NCI-H82 (cell line): ENCODE measurements at regions not wholly inside any gene's neighbourhood (a gene's known extent, or its start where the extent isn't known, plus 50 kb on each side); places are given as distances from the start of the nearest gene placed in this dataset.

Experiments
- DNase-seq: peaks from one replicate; lab custom pipeline; 2025; lab: John Stamatoyannopoulos, UW

GRCh38 chr14:98369344-98369743, 902.7 kb downstream of the BCL11B start:
- DNase-seq: no peak

GRCh38 chr14:98370352-98370751, 901.6 kb downstream of the BCL11B start:
- peak; percentile 40 for DNase-seq

- no peak for DNase-seq
Observed at GRCh38 chr14:98371141-98371540, 900.9 kb downstream of the BCL11B start.

DNA sequence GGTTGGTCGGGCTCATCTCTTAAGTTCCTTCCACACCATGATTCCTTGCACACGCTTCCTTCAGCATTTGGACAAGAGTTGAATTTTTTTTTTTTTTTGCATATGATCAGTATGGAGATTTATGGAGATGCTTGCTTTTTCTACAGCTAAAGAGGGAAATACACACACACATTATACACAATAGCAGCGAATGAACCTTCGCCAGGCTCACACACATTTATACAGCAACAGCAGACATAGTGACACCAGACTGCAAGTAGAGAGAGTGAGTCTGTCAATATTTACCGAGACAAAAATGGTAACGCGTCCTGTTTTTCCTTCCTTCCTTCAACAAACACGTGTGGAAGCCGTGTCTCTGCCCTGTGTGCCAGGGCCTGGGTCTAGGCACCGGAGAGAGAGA, 897.9 kb downstream of the BCL11B start:
- DNase-seq: no peak

GRCh38 chr14:98375566-98375965, 896.4 kb downstream of the BCL11B start:
- DNase-seq: no peak

DNA sequence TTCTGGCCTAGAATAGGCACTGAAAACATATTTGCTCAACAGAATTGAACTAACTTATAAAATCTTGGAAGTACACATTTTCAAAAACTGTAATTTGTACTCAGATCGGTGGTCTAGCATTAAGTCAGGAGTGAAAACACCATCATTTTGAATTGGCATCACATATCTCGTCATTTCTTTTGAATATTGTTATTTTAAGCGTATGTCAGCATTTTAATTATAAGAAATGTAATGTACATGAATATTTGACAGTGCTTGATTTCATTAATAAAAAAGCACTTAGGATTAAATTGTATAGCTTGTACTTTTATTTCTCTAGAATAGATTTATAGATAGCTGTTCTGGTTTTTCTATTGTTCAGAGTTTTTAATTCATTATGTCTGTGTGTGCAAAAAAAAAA, 892.2 kb downstream of the BCL11B start:
- DNase-seq: no peak

GRCh38 chr14:98382662-98383061, 889.3 kb downstream of the BCL11B start:
- DNase-seq: no peak

DNA sequence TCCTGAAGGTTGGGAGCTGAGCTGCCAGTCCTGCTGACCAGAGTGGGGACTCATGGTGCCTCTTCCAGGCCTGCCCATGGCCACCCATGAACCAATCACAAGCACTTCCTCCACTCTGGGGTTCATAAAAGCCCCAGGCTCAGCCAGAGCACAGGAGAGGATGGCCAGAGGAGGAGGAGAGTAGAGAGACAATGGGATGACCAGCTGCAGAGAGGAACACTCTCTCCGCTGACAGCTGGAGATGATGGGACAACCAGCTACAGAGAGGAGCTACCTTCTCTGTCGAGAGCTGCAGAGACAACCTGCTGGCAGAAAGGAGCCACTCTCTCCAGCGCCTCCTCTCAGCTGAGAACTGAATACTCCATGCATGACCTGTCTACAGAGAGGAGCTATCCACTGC, 886.1 kb downstream of the BCL11B start:
- no peak for DNase-seq

DNA sequence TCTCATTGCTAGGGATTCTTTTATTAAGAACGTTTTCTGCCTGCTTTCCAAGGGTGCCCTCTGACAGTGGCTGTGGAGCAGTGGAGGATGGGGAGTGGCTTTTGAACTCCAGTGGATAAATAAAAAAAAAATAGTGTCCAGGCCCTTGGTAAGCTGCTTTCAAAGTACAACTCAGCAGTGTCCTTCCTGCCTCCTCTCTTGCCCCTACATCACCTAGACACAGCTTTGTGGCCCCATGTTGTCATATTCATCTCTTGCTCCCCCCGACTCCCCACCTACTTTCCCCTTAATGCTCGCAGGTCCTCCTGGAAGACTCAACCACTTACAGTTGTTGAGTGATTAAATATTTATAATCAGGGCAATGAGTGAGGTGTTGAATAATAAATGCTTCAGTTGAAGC, 880.9 kb downstream of the BCL11B start:
- no peak for DNase-seq

- no peak for DNase-seq
Observed at GRCh38 chr14:98393527-98393926, 878.5 kb downstream of the BCL11B start.

- DNase-seq: peak; percentile 97
Observed at GRCh38 chr14:98404811-98405210, 867.2 kb downstream of the BCL11B start.

DNA sequence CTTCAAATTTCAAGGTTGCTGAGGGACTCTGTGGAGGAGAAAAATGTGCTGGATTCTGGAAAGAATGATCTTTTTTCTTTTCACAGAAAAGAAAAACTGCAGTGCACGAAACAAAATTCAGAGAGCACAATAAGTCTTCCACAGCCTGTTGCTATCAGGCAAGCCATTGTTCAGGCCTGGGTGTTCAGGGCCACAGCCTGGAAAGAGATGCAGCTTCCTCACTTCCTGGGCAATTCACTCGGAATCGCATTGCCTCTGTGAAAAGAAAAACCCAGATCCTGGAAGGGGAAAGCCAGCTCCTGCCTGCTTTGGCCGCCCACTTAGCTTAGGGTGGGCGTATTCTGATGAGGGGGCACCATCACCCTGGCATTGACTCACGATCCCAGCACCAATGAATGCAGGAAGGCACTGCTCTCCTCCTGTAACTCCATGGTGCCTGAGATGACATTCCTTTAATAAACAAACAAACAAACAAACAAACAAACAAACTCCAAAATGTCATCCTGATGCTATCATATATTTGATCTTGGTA, 863.9 kb downstream of the BCL11B start:
- DNase-seq: no peak

- no peak for DNase-seq
Observed at GRCh38 chr14:98408713-98409112, 863.3 kb downstream of the BCL11B start.

- peak; percentile 1 for DNase-seq
Observed at GRCh38 chr14:98411154-98411553, 860.8 kb downstream of the BCL11B start.

DNA sequence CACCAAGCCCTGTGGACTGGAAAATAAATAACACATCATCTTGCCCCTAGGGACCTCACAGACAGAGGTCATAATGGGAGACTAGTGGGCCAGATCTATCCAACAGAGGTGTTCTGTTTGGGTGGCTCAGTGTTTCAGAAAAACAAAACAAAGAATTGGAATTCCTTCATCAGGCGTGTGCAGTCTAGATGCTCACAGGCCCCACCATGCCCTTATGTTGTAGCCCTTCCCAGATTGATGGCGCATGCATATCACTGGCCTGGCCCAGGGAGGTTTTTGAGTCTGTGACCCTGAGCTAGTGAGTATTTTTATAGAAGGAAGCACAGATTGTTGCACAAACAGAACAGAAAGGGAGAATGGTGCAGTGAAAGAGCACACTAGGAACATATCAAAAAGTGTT, 859.6 kb downstream of the BCL11B start:
- DNase-seq: no peak

- DNase-seq: no peak
Observed at GRCh38 chr14:98415766-98416165, 856.2 kb downstream of the BCL11B start.

GRCh38 chr14:98417001-98417400, 855.0 kb downstream of the BCL11B start:
- no peak for DNase-seq

DNA sequence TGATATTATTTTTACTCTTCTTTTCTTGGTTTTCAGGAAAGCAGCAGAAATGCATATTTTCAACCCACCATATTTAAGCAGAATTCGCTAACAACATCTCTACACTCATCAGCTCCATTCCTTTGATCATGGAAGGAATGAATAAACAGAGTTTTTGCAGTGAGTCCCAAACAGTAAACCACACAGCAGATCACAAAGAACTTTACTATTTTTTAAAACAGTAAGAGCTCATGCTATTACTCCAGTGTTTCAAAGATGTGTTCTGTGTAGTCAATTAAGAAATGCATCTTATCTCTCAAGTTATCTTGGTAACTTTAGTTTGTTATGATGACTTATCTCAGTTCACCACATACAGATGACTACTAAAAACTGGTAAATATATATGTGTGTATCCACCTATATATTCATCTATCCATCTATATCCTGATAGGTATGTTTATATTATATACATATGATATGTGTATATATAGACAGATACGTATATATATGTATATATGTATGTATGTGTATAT, 843.5 kb downstream of the BCL11B start:
- no peak for DNase-seq

DNA sequence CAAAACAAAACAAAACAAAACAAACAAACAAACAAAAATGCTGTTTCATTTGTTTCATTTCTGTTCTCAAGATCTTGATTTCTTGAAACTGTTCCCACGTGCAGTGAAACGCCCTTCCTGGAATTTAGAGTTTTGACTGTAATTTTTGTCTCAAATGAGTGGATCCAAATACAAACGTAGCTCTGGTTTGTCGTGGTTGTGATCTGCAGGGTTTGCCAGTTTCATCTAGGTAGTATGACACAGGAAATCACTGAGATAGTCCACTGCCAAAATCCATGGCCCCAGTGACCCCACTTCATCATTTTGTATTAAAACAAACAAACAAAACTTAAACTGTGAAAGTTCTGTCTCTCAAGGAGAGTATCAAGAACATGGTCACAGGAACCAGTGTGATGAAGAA, 838.6 kb downstream of the BCL11B start:
- DNase-seq: no peak

DNA sequence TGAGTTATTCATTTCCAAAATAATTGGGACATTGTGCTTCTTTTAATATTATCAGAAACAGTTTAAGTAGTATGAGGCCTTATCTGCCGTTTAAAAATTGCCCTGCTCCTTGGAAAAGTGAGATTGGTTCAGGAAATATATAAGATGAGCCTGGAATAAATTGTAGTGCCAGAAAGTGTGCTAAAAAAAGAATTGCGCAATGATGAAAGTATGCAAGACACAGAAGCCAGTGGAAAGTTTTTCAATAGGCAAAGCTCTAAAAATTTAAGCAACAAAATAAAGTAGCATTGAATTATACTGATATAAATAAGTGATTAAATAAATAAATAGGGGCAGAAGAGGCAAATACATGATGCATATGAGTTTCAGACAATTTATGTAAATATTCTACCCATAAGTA, 834.9 kb downstream of the BCL11B start:
- no peak for DNase-seq

DNA sequence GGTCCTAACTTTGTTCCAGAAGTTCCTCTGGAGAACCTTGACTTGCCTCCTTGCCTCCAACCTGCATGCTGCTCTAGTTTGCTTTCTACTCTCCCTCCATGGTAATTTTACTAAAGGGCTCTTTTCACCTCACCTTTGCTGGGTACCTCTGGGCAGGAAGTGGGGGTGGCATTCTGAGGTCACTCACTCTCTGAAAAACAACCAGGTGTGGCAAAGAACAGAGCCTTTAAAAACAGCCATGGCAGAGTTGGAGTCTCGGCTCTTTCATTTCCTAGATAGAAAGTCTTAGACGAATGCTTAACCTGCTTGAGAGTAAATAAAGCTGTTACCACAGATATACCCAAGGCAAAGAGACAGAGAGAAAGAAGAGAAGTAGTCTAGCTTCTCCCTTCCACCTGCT, 827.9 kb downstream of the BCL11B start:
- DNase-seq: no peak

DNA sequence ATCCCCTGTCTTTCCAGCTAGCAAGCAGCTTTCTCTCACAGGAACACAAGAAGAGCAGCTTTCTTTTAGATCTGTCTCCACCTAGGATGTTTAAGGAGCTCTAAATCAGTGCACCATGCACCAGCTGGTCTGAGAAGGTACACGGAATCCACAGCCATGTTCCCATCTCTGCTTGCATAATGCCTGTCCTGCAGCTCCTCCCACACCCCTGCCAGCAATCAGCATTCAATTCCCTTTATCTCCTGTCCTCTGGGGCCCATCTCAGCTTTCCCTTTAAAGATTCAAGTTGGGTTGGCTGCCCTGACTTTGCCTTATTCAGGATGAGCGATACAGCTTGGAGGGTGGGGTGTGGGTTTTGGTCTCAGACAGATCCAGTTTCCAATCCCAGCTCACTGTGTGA, 826.3 kb downstream of the BCL11B start:
- peak; percentile 1 for DNase-seq

DNA sequence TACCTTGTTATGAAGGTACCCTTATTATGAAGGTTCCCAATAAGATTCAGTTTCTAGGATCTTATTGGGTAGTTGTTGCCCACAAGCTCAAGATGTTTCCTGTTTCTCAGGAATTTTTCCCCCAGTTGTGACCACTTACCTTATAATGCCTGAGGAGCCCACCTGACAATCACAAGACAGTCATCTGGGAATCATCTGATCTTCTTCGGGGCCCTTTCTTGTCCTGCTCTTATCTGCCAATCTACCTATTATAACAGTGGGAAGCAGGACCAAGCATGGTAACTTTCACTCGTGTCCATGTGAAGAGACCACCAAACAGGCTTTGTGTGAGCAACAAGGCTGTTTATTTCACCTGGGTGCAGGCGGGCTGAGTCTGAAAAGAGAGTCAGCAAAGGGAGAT, 825.5 kb downstream of the BCL11B start:
- DNase-seq: no peak

DNA sequence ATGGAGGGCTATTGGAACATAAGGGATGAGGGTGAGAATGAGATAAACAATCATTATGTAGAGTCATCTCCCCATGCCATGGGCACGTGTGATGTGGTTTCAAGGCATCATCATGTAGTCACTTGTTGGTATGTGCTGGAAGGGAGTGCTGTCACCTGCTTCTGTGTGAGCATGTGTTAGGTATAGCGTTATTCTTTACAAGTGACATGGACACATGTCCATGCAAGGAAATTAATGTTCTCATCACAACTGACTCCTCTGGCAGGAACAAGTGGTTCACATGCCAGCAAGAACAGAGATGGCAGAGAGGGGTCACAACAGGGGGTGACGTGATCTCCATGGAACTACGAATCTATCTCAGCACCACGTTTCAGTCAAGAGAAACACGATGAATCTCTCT, 815.8 kb downstream of the BCL11B start:
- DNase-seq: no peak

DNA sequence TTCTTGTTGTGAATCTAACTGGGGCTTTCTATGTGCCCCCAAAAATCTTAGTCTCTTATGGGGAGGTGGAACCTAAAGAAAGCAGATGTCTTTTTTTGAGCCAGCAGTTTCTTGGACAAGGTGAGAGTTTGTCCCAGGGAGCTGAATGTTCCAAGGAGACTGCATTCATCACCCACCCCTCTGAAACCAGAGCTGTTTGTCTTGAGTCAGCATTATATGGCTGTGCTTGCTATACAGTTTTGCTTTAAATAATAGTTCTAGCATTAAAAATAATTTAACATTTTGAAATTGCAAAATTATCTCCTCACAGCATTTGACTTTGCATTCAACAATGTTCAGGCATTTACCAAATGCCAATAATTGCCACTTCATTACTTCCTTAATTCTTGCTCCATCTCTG, 813.3 kb downstream of the BCL11B start:
- no peak for DNase-seq
